NCI-H2081 treated with DMSO at 0.1 percent for 48 hours (cell line): ENCODE measurements at regions not wholly inside any gene's neighbourhood (a gene's known extent, or its start where the extent isn't known, plus 50 kb on each side); places are given as distances from the start of the nearest gene placed in this dataset.
"Not testable (repeated sequence)": the region's sequence is repeated elsewhere in the genome, so short reads cannot be mapped to it uniquely, and the experiment has no call there.

Experiments used
- DNase-seq: peaks from one replicate; lab custom pipeline; 2025; lab: John Stamatoyannopoulos, UW

- DNase-seq: no peak
These were observed 231.9 kb upstream of the HAND2 start for GRCh38 chr4:173761938-173762337.

DNA sequence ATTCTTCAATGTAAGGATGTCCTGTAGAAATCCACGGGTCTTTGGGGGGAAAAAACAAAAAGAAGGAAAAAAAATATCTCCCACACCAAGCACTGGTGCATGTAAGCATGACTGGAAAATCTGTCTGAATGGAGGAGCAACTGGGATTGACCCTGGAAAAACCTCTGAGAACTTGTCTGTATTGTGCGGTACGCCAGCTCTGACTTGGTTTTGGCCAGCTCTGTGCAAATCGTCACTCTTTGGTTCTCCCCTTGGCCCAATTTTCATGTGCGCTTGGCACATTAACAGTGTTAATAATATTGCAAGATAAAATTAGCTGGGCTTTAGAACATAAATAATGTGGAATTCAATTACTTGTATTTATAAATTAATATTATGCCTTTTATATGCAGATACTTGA lies 231.2 kb upstream of the HAND2 start:
- no peak for DNase-seq

DNA sequence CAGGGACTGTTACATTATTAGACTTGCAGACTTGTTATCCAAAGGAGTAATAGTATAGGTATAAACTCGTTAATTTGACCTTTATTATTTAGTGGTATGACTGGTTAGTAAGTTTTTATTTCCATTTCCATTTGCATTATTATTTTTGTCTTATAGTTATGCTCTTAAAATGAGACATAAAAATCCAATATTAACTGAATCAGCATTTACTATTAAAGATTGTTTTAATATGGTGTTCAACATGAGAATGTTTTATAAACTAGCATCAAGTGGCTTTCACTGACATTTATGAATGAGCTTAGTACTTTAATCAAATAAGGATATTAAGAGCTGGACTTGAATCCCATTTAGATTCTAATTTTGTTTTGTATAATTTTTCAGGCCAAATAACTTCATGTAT lies 228.1 kb upstream of the HAND2 start:
- DNase-seq: no peak

- no peak for DNase-seq
These were observed 223.4 kb upstream of the HAND2 start for GRCh38 chr4:173753408-173753807.

DNA sequence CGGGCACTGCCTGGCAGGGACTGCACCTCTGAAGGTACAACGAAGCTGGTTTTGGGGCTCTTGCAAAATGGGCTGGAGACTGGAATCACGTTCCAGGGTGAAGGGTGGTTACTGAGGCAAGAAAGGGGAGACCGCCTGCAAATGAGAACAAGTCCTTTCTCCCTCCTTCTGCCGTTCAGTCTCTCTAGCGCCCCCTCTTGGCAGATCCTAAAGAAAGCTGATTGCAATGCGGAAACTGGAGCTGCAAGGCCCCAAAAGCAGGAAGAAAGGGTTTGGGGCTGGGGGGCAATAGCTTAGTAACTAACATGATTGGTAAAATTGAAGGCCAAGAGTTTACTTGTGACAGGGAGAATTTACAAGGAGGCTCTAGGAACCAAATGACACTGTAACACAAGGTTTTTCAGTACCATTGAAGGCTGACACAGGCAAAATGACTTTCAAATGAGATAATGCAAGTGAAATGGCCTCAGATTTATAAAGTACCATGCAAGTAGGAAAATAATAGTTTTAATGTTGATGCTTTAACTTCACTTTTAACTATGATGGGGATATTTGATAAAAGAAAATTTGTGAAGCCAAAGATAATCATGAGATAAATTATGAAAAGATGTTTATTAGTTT lies 222.7 kb upstream of the HAND2 start:
- DNase-seq: no peak

DNA sequence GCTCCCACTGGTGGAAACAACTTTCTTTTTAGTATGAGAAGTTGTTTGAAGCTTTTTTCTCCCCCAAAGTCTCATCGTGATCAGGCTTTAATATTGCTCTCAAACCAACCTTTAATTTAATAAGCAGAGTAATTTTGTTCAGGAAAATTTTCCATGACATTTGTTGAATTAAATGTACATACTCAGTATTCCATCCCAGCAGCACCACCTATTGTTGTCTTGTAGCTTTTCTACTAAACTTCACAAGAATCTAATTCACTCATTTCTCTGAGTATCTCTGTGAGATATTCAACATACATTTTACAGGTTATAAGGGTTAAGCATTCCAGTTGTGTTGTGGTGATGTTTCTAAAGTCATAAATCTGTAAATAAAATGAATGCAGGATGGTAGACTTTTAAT lies 218.3 kb upstream of the HAND2 start:
- DNase-seq: no peak

- DNase-seq: no peak
These were observed 217.7 kb upstream of the HAND2 start for GRCh38 chr4:173747537-173748257.

- no peak for DNase-seq
These were observed 216.4 kb upstream of the HAND2 start for GRCh38 chr4:173746424-173746823.

DNA sequence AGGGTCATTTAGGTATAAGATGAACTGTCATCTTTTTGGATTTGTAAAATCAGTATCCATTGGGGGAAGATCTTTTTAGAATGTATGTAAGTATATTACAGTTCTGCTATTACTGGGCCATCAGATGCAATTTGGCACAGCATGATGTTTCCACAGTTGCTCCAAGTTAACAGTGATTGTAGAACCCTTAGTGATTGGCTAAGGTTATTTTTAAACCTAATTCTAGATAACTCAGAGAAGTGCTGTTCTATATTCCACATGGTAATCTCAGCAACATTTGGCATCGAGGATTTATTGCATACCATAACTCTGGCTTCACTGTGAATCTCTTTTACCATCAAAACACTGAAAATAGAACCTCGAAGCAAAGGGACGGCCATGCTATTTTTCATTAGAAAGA lies 215.7 kb upstream of the HAND2 start:
- no peak for DNase-seq

- no peak for DNase-seq
These were observed 206.8 kb upstream of the HAND2 start for GRCh38 chr4:173736840-173737239.

DNA sequence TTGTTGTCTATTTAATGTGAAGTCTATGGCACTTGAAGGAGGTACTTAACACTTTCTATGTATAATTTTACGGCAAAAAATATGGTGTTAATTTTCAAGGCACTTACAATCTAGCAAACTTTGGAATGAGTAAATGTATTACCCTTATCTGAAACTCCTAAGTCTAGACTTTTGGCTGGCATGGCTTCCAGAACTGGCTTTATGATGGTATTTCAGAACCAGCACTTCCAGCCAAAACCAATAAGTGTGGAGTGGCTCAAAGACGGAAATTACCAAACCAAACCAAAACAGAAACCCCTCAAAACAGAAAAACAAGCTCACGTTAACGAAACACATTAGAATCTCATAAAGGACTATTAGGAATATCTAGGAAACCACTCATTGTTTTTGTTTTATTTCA lies 205.6 kb upstream of the HAND2 start:
- DNase-seq: no peak

DNA sequence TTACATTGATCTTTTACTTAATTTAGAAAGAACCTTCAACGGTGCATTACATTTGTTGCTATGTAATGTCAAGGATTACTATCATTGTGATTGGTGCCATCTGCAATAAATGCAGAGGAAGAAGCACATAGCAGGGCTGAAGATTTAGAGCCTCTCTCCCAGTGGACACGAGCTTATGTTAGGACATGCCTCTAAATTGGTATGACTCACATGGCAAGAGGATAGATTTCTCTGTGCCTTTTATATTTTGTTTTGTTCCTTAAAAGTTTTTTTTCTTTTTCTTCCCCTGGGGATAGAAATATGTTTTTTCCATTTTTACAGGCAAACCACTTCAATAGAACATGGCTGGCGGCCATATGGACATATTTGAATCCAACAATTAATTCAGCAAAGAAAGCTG lies 205.0 kb upstream of the HAND2 start:
- DNase-seq: no peak

DNA sequence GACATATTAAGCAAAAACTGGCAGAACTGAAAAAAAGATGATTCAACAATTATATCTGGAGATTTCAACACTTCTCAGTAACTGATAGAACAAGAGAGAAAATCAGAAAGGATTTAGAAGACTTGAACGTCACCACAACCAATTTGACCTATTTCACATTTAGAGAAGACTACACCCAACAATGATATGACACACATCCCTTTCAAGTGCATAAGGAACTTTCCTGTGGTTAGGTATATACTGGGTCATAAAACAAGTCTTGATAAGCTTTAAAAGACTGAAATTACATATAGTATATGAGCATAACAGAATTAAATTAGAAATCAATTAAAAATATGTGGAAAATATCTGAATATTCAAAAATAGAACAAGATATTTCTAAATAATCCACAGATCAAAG lies 201.2 kb upstream of the HAND2 start:
- DNase-seq: no peak

GRCh38 chr4:173722075-173722474 lies 192.0 kb upstream of the HAND2 start:
- no peak for DNase-seq

GRCh38 chr4:173718504-173718903 lies 188.5 kb upstream of the HAND2 start:
- not testable (repeated sequence) for DNase-seq

- no peak for DNase-seq
These were observed 187.6 kb upstream of the HAND2 start for GRCh38 chr4:173717581-173717980.

GRCh38 chr4:173714456-173714855 lies 184.4 kb upstream of the HAND2 start:
- no peak for DNase-seq

DNA sequence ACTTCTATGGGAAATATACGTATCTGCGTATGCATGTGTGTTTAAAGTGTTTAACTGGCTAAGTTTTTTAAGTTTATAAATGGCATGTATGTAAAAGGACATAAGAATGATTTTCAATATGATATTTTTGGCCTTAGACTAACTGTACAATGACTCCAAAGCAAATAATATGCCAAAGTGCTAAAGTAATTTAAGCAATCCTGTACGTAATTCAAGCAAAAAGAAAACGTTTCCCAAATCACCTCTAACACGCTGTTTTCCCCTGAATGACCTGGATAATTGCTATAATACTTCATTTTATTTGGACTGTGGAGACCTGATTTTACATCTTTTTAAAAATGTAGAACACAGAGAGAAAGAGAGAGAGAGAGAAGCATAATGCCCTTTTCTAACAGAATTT lies 183.0 kb upstream of the HAND2 start:
- no peak for DNase-seq

GRCh38 chr4:173707658-173708419 lies 177.8 kb upstream of the HAND2 start:
- no peak for DNase-seq

DNA sequence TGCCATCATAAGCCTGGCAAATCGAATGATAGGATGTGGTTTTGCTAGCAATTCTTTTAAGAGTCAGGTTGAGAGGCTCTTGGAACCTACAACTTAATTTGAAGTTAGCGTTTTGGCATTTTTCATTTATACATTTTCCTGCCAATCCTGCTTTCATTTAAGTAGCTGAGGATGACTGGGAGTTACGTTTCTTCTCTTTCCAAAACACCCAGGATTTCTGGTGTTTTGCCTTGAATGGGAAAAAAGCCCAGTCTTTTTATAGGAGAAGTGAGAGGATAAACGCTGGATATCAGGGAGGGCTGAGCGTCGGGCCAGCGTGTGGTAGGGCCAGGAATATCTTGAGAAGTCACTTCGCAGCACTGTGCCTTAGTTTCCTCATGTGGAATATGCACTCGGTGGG lies 174.2 kb upstream of the HAND2 start:
- DNase-seq: no peak

DNA sequence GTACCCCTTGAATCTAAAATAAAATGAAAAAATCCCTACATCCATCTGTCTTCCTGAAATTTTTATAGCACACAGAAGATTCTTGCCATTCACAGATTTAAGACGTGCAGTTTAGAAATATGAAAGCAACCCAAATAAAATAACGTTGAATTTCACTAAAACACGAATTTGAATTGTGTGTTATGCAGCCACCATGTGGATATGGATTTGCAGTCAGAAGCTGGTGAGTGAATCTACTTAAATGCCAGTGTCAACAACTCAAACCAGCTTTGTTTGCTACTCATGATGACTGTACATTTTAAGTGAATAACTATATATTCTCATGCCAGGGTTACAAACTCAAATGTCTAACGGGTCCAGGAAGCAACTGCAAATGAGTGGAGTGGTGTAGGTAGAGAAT lies 173.0 kb upstream of the HAND2 start:
- no peak for DNase-seq

DNA sequence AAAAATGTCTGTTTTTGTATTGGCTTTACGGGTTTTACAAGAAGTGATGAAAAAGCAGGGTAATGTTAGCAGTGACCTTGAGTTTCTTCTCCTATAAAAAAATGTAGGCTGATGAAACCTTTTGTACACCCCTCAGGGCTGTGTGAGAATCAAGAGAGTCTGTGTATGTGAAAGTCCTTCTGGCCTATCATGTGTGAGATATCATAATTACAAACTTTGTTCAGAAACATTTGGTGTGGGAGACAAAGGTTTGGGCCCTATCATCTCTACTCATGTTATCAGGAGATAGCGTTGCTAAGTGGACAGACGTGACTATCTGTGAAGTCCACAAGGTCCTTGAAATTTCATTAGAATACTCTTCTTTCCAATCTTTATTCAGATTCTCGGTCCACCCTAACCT lies 170.6 kb upstream of the HAND2 start:
- no peak for DNase-seq

GRCh38 chr4:173699841-173700475 lies 169.9 kb upstream of the HAND2 start:
- DNase-seq: no peak
